Transverse colon (tissue), 3 donors: ENCODE measurements at regions not wholly inside any gene's neighbourhood (a gene's known extent, or its start where the extent isn't known, plus 50 kb on each side); places are given as distances from the start of the nearest gene placed in this dataset.

Source experiments
- CTCF ChIP-seq, 5 experiments: fragments of 200-600 bp in 3 of 5; fragments of 450-650 bp in 2 of 5; sonication (generic) in 3 of 5; IDR thresholded peaks; 1 replicate in 2 of 5; 2 replicates in 3 of 5; pipeline ENCODE4 v1.5.1; 2016 to 2017; ENCODE audit warnings: antibody characterized with exemption in 5 of 5, inconsistent platforms in 3 of 5, mild to moderate bottlenecking in 2 of 5, moderate library complexity in 1 of 5
- POLR2A ChIP-seq: fragments of 450-650 bp; IDR thresholded peaks from one replicate; pipeline ENCODE4 v1.6.1; 2016; ENCODE audit warnings: antibody characterized with exemption, mild to moderate bottlenecking, moderate library complexity

GRCh38 chr16:65316808-65317207 is 194.9 kb upstream of the CDH11 start:
- TF ChIP-seq CTCF (IDR thresholded peaks at IDR 0.05) (no peak), POLR2A (no peak)
